ENCODE measurements at regions not wholly inside any gene's neighbourhood (a gene's known extent, or its start where the extent isn't known, plus 50 kb on each side); places are given as distances from the start of the nearest gene placed in this dataset.

- DNase-seq, result no peak
These were observed 1024.7 kb upstream of the GOT2 start for GRCh38 chr16:59758848-59759247.

DNA sequence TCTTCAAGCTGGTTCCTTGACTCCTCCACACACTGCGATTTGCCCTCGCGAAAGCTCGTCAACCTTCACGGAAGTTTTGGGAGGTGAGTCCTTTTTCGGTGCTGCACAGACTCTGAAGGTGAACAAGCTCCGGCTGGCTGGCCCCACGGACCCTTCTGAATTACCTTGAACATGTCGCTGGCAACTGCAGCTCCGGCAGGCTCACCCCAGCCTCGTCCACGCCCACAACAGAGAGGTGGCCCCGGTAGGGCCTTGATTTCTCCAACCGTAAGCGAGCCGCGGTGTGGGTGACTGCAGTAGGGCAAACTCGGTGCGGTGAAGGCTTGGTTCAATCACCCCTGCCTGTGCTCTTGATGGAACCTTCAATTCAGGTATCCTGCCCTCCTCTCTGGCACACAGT, 1020.7 kb upstream of the GOT2 start:
- DNase-seq, result no peak

DNA sequence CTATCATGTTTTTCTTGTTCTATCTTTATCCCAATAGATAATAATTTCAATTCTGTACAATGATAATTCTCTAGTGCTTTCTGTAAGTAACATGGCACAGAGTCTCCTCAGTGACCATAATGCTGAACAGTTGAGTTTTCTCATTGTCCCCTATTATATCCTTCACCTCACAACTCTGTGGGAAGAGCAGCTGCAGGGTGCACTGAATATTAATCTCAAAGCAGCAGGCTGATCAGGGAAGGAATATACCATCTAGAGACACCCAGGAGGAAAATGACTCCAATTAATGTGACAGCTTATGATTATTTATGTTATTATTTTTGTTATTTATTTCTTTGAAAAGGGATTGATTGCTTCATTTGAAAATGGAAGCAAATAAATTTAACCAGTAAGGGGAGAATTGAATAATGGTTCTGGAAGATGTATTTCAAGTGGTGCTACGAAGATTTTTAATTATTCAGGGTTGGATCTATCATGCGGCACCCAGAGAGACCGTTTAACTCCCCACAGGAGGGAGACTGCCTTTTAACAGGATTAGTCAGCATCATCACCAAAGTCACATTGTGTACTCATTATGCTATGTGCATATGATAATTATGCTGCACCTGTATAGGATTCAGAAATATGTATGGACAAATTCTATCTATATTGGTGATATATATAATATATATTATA, 1015.7 kb upstream of the GOT2 start:
- DNase-seq, result no peak

DNA sequence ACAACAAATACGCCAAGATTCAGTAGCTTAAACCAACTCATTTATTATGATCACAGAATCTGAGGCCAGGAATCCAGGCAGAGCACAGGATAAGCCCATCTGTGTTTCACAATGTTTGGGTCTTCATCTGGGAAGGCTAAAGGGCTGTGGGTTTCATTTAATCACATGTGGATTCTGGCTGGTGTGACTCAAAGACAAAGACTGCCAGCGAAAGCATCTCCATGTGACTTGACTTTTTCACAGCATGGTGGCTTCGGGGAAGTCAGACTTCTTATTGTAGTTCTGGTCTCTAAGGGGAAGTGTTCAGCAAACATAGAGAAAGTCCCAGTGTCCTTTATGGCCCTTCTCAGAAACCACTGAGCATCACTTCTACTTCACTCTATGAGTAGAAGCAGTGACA, 1014.4 kb upstream of the GOT2 start:
- DNase-seq, result no peak

DNA sequence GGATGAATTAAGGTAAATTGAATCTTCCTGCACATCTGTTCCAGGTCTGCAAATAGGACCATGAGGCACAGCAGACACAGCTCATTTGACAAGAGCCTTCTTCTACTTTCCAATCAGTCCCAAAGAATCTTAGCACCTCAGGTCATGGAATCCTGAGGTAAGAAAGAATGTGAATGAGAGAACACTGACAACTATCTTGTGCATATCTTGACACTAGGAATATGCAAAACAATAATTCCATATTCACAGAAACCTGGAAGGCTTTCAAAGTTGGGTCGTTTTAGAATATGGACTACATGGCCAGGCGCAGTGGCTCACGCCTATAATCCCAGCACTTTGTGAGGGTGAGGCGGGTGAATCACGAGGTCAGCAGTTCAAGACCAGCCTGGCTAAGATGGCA, 1009.4 kb upstream of the GOT2 start:
- no peak for DNase-seq

- DNase-seq, result no peak
These were observed 1006.7 kb upstream of the GOT2 start for GRCh38 chr16:59740858-59741257.

DNA sequence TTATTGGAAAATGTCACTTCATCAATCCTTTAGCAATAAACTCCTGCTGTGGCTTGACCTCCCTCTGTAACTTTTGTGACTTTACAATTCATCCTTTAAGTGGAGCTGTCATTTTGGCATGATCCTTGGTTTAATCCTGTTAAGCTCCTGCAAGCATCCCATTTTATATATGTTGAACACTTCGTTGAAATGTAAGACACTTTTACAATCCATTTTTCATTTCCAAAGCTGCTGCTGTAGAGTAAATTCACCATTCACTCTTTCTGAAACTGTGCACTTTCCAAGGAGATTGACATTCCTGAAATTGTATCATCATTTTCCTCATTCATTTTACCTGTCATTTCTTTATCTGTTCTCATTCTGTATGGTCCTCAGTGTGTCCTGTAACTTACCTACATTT, 1003.2 kb upstream of the GOT2 start:
- no peak for DNase-seq

DNA sequence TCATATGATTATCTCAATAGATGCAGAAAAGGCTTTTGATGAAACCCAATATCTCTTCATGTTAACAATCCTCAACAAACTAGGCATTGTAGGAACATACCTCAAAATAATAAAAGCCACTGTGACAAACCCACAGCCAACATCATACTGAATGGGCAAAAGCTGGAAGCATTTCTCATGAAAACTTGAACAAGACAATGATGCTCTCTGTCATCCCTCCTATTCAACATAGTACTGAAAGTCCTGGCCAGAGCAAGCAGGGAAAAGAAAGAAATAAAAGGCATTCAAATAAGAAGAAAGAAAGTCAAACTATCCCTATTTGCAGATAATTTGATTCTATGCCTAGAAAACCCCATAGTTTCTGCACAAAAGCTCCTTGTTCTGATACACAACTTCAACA, 999.2 kb upstream of the GOT2 start:
- DNase-seq, result no peak

- no peak for DNase-seq
These were observed 995.5 kb upstream of the GOT2 start for GRCh38 chr16:59729613-59730012.

DNA sequence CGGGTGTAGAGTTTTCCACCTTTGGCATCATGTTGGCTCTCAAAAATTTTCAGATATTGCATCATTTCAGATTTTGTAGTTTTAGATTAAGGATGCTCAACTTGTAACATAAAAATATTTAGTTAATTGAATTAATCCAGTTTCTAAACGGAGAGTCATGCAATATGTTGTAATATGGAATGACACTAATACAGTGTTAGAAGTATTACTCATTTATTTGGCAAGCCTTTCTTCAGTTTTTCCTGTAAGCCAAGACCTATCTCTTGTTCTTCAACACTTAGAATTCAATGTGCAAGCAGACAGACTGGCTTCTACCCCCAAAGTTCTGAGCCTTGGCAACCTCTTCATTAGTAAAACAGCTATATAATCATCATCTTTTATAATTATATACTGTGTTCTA, 985.0 kb upstream of the GOT2 start:
- DNase-seq, result no peak

GRCh38 chr16:59707436-59708226, 973.5 kb upstream of the GOT2 start:
- DNase-seq, result no peak

DNA sequence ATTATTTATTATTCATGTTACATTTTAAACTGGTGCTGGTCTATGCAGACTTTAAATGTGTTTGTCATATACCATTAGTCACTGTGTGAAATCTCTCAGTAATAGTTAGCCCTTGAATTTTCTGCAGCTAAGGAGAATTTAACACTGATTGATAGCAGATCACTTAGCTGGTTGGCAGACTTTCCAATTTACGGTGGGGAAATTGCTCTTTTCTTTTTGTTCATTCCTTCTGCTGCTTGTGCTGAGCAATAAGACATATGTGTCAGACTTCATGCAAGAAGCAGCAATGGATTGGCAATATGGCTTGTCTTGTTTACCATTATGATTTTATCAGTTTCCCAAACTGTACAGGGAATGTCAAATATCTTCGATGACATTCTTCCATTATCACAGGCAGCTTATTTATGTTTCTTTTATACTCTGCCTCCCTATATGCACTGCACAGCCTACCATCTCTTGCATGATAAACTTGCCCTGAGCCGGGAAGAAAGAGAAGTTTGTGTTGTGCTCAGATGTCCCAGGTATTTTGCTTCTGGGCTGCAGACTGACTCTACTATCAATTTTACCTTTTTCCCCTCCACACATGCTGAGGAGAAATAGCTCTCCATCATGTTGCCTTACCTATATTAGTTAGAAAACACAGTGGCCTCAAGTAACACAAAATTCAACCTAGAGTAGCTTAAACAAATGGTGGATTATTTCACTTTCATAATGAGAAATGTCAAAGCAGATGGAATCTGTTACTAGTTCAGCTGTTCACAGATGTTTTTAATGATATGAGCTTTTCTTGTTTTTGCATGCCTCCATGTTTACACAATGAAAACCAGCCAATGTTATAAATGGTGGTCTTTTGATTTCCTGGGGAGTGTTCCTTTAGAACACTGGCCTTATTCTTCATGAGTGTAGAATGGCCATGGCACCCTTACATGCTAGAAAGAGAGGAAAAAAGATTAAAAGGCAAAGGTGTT, 968.1 kb upstream of the GOT2 start:
- no peak for DNase-seq

GRCh38 chr16:59699786-59700185, 965.7 kb upstream of the GOT2 start:
- DNase-seq, result no peak

DNA sequence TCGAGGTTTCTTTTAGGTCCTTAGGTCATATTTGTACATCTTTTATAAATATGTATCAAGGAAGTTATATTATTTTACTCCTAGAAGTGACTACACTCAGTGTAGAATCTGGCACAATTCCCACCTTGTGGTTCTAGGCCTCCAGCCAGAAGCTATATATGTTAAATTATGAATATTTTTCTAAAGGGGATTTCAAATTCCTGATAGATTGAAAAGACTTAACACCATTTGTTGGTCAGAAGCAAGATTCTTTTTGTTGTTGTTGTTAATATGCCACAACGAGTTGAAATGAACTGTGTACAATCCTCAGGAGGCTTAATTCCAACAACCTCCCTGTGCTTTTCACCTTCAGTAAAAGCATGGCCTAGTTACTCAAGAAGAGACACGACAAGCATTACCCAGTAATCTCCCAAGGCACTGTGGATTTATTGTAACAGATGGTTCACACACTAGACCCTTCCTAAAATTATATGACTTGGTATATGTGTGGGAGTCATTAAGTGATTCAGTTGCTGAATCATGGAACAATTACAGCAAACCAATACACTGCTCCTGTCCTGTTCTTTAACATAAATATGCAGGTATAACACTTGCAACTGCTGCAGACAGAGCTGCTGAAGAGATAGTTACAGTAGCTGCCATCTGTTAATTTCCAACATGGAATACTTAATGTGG, 964.4 kb upstream of the GOT2 start:
- no peak for DNase-seq

- no peak for DNase-seq
These were observed 963.6 kb upstream of the GOT2 start for GRCh38 chr16:59697761-59698160.

DNA sequence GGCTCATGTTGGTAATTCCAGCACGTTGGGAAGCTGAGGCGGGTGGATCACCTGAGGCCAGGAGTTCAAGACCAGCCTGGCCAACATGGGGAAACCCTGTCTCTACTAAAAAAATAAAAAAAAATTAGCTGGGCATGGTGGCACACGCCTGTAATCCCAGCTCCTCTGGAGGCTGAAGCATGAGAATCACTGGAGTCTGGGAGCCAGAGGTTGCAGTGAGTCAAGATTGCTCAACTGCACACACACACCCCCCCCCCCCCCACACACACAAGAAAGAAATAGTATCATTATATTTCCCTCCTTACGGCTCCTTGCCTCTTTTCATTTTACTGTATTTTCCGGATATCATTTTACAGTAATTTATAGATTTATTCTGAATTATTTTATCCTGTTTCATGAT, 963.1 kb upstream of the GOT2 start:
- no peak for DNase-seq

DNA sequence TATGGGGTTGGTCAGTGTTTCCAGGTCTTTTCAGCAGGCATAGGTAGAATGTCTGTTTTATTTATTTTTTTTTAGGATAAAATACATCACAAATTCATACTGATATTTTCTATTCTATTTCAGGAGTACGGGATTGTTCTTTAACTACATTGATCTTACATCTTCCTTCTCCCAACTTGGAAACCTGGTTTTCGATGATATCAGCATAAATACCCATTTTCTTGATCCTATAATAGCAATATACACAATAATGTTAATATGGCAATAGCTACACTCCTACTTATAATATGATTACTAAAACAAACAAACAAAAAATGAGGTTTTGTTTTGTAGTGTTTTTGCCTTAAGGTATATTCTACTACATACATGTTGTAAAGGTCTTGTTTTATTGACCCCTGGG, 962.4 kb upstream of the GOT2 start:
- DNase-seq, result no peak

GRCh38 chr16:59690216-59690615, 956.1 kb upstream of the GOT2 start:
- no peak for DNase-seq

- no peak for DNase-seq
These were observed 953.9 kb upstream of the GOT2 start for GRCh38 chr16:59688006-59688405.

- no peak for DNase-seq
These were observed 952.3 kb upstream of the GOT2 start for GRCh38 chr16:59686405-59686804.

- DNase-seq, result no peak
These were observed 950.8 kb upstream of the GOT2 start for GRCh38 chr16:59684911-59685310.

GRCh38 chr16:59683709-59684108, 949.6 kb upstream of the GOT2 start:
- DNase-seq, result no peak

DNA sequence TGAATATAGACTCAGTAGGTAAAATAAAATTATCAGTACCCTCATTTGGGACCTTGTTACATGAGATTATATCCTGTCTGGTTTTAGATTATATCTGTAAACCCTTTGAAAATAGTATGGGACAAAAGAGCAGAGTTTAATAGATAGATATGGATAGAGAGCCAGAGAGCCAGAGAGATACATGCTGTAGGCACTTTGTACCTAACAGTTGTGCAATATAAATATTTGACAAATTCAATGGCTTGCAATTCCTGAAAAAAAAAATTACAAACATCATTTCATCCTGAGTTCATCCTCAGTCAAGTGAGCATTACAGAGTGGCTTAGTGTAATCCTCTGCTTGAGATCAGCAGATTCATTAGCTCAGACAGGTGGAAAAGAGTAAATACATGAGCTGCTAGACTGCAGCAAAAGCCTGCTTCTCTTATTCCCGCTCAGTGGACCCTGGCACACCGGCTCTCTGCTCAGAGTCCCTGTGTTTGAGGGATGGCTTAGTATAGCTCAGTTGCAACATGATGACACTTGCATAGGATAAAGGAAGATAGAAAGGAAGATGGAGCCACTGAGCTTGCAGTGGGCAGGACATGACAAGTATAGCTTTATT, 931.6 kb upstream of the GOT2 start:
- no peak for DNase-seq
